Liver (tissue), 8 donors: ENCODE measurements at regions not wholly inside any gene's neighbourhood (a gene's known extent, or its start where the extent isn't known, plus 50 kb on each side); places are given as distances from the start of the nearest gene placed in this dataset.

Experiments
- DNase-seq: peaks from one replicate; pipeline ENCODE4 v3.0.0-alpha.2; 2017; ENCODE audit warnings: low spot score
- H3K27ac ChIP-seq, 2 donors: one replicate each; pipeline ENCODE4 v1.7.0; 2013; ENCODE audit warnings: inconsistent platforms in 2 of 2, low read length in 2 of 2, control low read depth in 1 of 2, low read depth in 1 of 2, mild to moderate bottlenecking in 1 of 2
- H3K27me3 ChIP-seq, 4 donors: one replicate each; pipeline versions ENCODE4 v1.6.1 to v1.7.0; 2013; ENCODE audit warnings: low read length in 3 of 4, inconsistent platforms in 1 of 4, mild to moderate bottlenecking in 1 of 4, moderate library complexity in 1 of 4; ENCODE audit not compliant: control insufficient read depth in 4 of 4, insufficient read depth in 4 of 4
- H3K36me3 ChIP-seq, 4 donors: one replicate each; pipeline versions ENCODE4 v1.6.1 to v1.7.0; 2013; ENCODE audit warnings: low read length in 3 of 4, mild to moderate bottlenecking in 3 of 4, low read depth in 1 of 4, moderate library complexity in 1 of 4; ENCODE audit not compliant: control insufficient read depth in 4 of 4, insufficient read depth in 3 of 4
- H3K4me1 ChIP-seq, 4 donors: one replicate each; pipeline versions ENCODE4 v1.6.1 to v1.7.0; 2013; ENCODE audit warnings: low read length in 3 of 4, mild to moderate bottlenecking in 3 of 4, moderate library complexity in 1 of 4; ENCODE audit not compliant: control insufficient read depth in 4 of 4, insufficient read depth in 4 of 4
- H3K4me3 ChIP-seq, 3 donors: one replicate each; pipeline versions ENCODE4 v1.6.1 to v1.7.0; 2013; ENCODE audit warnings: low read length in 3 of 3, control low read depth in 1 of 3, low read depth in 1 of 3, mild to moderate bottlenecking in 1 of 3
- H3K9ac ChIP-seq, 2 donors: one replicate each; pipeline ENCODE4 v1.7.0; 2013; ENCODE audit warnings: low read length in 2 of 2, mild to moderate bottlenecking in 2 of 2, moderate library complexity in 2 of 2, control low read depth in 1 of 2, low read depth in 1 of 2
- H3K9me3 ChIP-seq, 4 donors: one replicate each; pipeline versions ENCODE4 v1.6.1 to v1.7.0; 2013; ENCODE audit warnings: low read length in 3 of 4; ENCODE audit not compliant: control insufficient read depth in 4 of 4
- CTCF ChIP-seq: fragments of 150-350 bp; IDR thresholded peaks from 2 replicates; pipeline ENCODE4 v1.5.1; 2017; ENCODE audit warnings: improper control_type of control experiment, low read depth, low read length; ENCODE audit not compliant: missing input control
- EGR1 ChIP-seq, 2 donors: IDR thresholded peaks; 2 replicates each; pipeline ENCODE4 v1.6.1; 2016 to 2018; ENCODE audit warnings: antibody characterized with exemption in 2 of 2, low read depth in 2 of 2
- FOXA2 ChIP-seq: IDR thresholded peaks from 2 replicates; pipeline ENCODE4 v1.6.1; 2016; ENCODE audit warnings: antibody characterized with exemption
- RAD21 ChIP-seq, 2 donors: IDR thresholded peaks; 2 replicates each; pipeline ENCODE4 v1.6.1; 2016; ENCODE audit warnings: antibody characterized with exemption in 2 of 2, mild to moderate bottlenecking in 2 of 2
- REST ChIP-seq: IDR thresholded peaks from 2 replicates; pipeline ENCODE4 v1.6.1; 2016; ENCODE audit warnings: antibody characterized with exemption, mild to moderate bottlenecking
- SP1 ChIP-seq: IDR thresholded peaks from 2 replicates; pipeline ENCODE4 v1.6.1; 2018; ENCODE audit warnings: antibody characterized with exemption, mild to moderate bottlenecking
- YY1 ChIP-seq: IDR thresholded peaks from 2 replicates; pipeline ENCODE4 v1.6.1; 2016; ENCODE audit warnings: antibody characterized with exemption, mild to moderate bottlenecking
- WGBS: extraction: QIAGEN DNeasy Blood & Tissue Kit; methylation state at CpG from one replicate; pipeline ENCODE4 v1.1.7; 2013; 5-methylcytosine and 5-hydroxymethylcytosine counted together
- TF ChIP-seq, protein P1 (sequence below): IDR thresholded peaks from 2 replicates; pipeline ENCODE4 v1.6.1; 2016; ENCODE audit warnings: antibody characterized with exemption
- donor health status: healthy.
- donor health status: healthy.
- donor health status: healthy.
- donor health status: healthy.
- donor health status: healthy.

DNA sequence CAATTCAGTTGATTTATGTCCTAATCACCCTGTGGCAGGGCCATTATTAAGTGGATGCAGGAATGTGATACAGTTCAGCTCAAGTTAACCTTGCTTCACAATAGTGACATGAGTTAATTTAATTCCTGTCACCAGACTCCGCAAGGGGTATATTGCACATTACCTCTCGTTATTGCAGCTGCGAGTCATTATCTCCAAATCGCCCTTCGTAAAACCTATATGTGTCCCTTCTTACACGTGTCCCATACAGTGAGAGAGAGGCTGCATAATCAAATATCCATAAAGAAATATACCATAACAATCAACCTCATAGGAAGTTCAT lies 369.9 kb upstream of the ANXA10 start:
- no peaks in the 10 kb centered on the region for H3K36me3 ChIP-seq
- 78% methylated on average over 6 of the region's 6 CpGs for WGBS
- TF ChIP-seq, protein P1, sequence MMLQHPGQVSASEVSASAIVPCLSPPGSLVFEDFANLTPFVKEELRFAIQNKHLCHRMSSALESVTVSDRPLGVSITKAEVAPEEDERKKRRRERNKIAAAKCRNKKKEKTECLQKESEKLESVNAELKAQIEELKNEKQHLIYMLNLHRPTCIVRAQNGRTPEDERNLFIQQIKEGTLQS, result no peak
- H3K27ac ChIP-seq, result no peak overlapping the region
- no peaks in the 10 kb centered on the region for H3K4me1 ChIP-seq
- H3K9ac ChIP-seq, result no peak overlapping the region
- no peak overlapping the region for H3K4me3 ChIP-seq
- no peaks in the 10 kb centered on the region for H3K27me3 ChIP-seq
- no peaks in the 10 kb centered on the region for H3K9me3 ChIP-seq
- DNase-seq, result no peak

DNA sequence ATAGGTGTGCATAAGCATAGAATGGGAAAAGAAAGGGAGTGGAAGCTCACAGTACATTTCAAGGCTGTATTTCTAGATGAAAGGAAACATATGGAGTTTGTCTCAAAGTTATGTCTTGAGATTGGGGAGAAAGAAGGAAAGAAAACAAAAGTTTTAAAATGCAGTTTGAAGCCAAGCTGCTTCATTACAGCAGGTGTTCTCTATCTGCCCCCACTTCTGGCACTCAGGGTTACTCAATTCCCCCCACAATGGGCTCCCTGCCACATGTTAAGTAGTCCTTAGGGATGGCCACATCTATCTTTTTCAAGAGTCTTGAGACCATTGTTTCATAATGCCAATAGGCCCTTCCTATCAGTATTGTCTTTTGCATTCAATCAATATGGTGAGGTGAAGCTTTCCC lies 367.4 kb upstream of the ANXA10 start:
- DNase-seq, result no peak
- Histone ChIP-seq H3K9ac (no peak overlapping the region), H3K4me3 (no peak overlapping the region)

DNA sequence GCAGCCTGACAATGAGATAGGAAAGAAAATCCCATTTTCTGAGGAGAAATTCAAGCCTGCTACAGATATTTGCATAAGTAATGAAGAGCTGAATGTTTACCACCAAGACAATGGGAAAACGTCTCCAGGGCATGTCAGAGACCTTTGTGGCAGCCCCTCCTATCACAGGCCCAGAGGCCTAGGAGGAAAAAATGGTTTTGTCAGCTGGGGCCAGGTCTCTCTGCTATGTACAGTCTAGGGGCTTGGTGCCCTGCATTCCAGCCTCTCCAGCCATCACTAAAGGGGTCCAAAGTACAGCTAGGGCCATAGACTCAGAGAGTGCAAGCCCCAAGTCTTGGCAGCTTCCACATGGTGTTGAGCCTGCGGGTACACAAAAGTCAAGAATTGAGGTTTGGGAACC lies 361.6 kb upstream of the ANXA10 start:
- Histone ChIP-seq H3K9me3 (peaks cover 0 to 9% (median 0%) of the 10 kb centered on the region in 4 donors), H3K4me1 (no peaks in the 10 kb centered on the region), H3K27me3 (no peaks in the 10 kb centered on the region), H3K27ac (no peak overlapping the region), H3K4me3 (no peak overlapping the region), H3K36me3 (no peaks in the 10 kb centered on the region), H3K9ac (no peak overlapping the region)
- WGBS, result 50% methylated on average over 2 of the region's 2 CpGs
- DNase-seq, result no peak
- TF ChIP-seq FOXA2, result no peak
- TF ChIP-seq CTCF, result no peak

More for the DNA sequence above, 367.4 kb upstream of the ANXA10 start:
- Histone ChIP-seq H3K4me1 (no peaks in the 10 kb centered on the region), H3K27ac (no peak overlapping the region), H3K9me3 (peaks cover 0 to 1% (median 0%) of the 10 kb centered on the region in 4 donors), H3K27me3 (no peaks in the 10 kb centered on the region), H3K36me3 (no peaks in the 10 kb centered on the region)
- TF ChIP-seq REST (no peak), YY1 (no peak), SP1 (no peak), EGR1 (IDR thresholded peaks at IDR 0.05; ENCODE audit: low read depth in 2 of 2) (no peak), RAD21 (IDR thresholded peaks at IDR 0.05) (no peak), FOXA2 (no peak)
